Osteocyte (in vitro differentiated cells): ENCODE measurements at regions not wholly inside any gene's neighbourhood (a gene's known extent, or its start where the extent isn't known, plus 50 kb on each side); places are given as distances from the start of the nearest gene placed in this dataset.

Source experiments
- DNase-seq: peaks from one replicate; pipeline ENCODE4 v3.0.0; 2021; ENCODE audit warnings: mixed read lengths; ENCODE audit not compliant: unreplicated experiment; ENCODE audit errors: extremely low spot score
- H3K27ac Mint-ChIP-seq: one replicate; pipeline ENCODE4 v1.8.0; 2021; ENCODE audit warnings: mild to moderate bottlenecking, mixed read lengths; ENCODE audit not compliant: unreplicated experiment
- H3K27me3 Mint-ChIP-seq: one replicate; pipeline ENCODE4 v1.8.0; 2021; ENCODE audit warnings: mixed read lengths; ENCODE audit not compliant: unreplicated experiment
- H3K36me3 Mint-ChIP-seq: one replicate; pipeline ENCODE4 v1.8.0; 2021; ENCODE audit warnings: mixed read lengths; ENCODE audit not compliant: unreplicated experiment
- H3K4me1 Mint-ChIP-seq: one replicate; pipeline ENCODE4 v1.8.0; 2021; ENCODE audit warnings: mixed read lengths; ENCODE audit not compliant: unreplicated experiment
- H3K4me3 Mint-ChIP-seq: one replicate; pipeline ENCODE4 v1.8.0; 2021; ENCODE audit warnings: mild to moderate bottlenecking, moderate library complexity, mixed read lengths; ENCODE audit not compliant: unreplicated experiment
- H3K9me3 Mint-ChIP-seq: one replicate; pipeline ENCODE4 v1.8.0; 2021; ENCODE audit warnings: mixed read lengths; ENCODE audit not compliant: unreplicated experiment
- CTCF ChIP-seq: fragments of 200-600 bp; sonication (generic); IDR thresholded peaks from 2 replicates; pipeline ENCODE4 v1.5.0; 2021; ENCODE audit warnings: antibody characterized with exemption, mild to moderate bottlenecking, moderate library complexity

GRCh38 chr3:107240183-107241091, 136.8 kb upstream of the CCDC54 start:
- Mint-ChIP-seq H3K9me3 (peaks cover 4% of the 10 kb centered on the region), H3K4me3 (peak overlapping the region; percentile 98), H3K36me3 (peaks cover 5% of the 10 kb centered on the region), H3K27me3 (no peaks in the 10 kb centered on the region), H3K27ac (peak overlapping the region; percentile 95), H3K4me1 (peaks cover 46% of the 10 kb centered on the region)
- no peak for TF ChIP-seq CTCF
- DNase-seq, result peak; percentile 93

- TF ChIP-seq CTCF, result no peak
- Mint-ChIP-seq H3K4me3 (peak overlapping the region; percentile 98), H3K27ac (peak overlapping the region; percentile 95), H3K4me1 (peaks cover 40% of the 10 kb centered on the region), H3K9me3 (peaks cover 4% of the 10 kb centered on the region), H3K36me3 (peaks cover 5% of the 10 kb centered on the region), H3K27me3 (no peaks in the 10 kb centered on the region)
- DNase-seq, result no peak
Measured at GRCh38 chr3:107241217-107241616, 136.0 kb upstream of the CCDC54 start.

- Mint-ChIP-seq H3K27me3 (no peaks in the 10 kb centered on the region), H3K9me3 (peaks cover 4% of the 10 kb centered on the region), H3K4me1 (peaks cover 32% of the 10 kb centered on the region), H3K36me3 (peaks cover 11% of the 10 kb centered on the region), H3K27ac (no peak overlapping the region), H3K4me3 (peak overlapping the region; percentile 98)
- DNase-seq, result no peak
- TF ChIP-seq CTCF, result no peak
Measured at GRCh38 chr3:107242579-107242978, 134.7 kb upstream of the CCDC54 start.

- no peak overlapping the region for H3K4me3 Mint-ChIP-seq
- peaks cover 18% of the 10 kb centered on the region for H3K4me1 Mint-ChIP-seq
- peaks cover 30% of the 10 kb centered on the region for H3K36me3 Mint-ChIP-seq
- no peaks in the 10 kb centered on the region for H3K27me3 Mint-ChIP-seq
- no peak overlapping the region for H3K27ac Mint-ChIP-seq
- DNase-seq, result no peak
- peaks cover 4% of the 10 kb centered on the region for H3K9me3 Mint-ChIP-seq
- TF ChIP-seq CTCF, result no peak
Measured at GRCh38 chr3:107247116-107247515, 130.1 kb upstream of the CCDC54 start.

- TF ChIP-seq CTCF, result no peak
- Mint-ChIP-seq H3K4me3 (no peak overlapping the region), H3K4me1 (peaks cover 4% of the 10 kb centered on the region), H3K27me3 (no peaks in the 10 kb centered on the region), H3K27ac (no peak overlapping the region), H3K36me3 (peaks cover 30% of the 10 kb centered on the region), H3K9me3 (no peaks in the 10 kb centered on the region)
- no peak for DNase-seq
Measured at GRCh38 chr3:107249132-107249531, 128.1 kb upstream of the CCDC54 start.
